Right lobe of liver (tissue), 4 donors: ENCODE measurements at regions not wholly inside any gene's neighbourhood (a gene's known extent, or its start where the extent isn't known, plus 50 kb on each side); places are given as distances from the start of the nearest gene placed in this dataset.

Experiments used
- POLR2A ChIP-seq: fragments of 450-650 bp; IDR thresholded peaks from one replicate; pipeline ENCODE4 v1.6.1; 2017; ENCODE audit warnings: antibody characterized with exemption, mild to moderate bottlenecking
- TF ChIP-seq, protein P1 (sequence below), 4 donors: fragments of 200-600 bp in 3 of 4; fragments of 450-650 bp in 1 of 4; IDR thresholded peaks; one replicate each; pipeline versions ENCODE4 v1.5.1 to v1.8.0; 2016 to 2022; ENCODE audit warnings: antibody characterized with exemption in 4 of 4, mild to moderate bottlenecking in 2 of 4
- donor health status: DM: no; HTN: no; CAD: no.
- donor health status: DM: no; HTN: no; CAD: no.
- donor health status: DM: no; HTN: yes; CAD: no.

DNA sequence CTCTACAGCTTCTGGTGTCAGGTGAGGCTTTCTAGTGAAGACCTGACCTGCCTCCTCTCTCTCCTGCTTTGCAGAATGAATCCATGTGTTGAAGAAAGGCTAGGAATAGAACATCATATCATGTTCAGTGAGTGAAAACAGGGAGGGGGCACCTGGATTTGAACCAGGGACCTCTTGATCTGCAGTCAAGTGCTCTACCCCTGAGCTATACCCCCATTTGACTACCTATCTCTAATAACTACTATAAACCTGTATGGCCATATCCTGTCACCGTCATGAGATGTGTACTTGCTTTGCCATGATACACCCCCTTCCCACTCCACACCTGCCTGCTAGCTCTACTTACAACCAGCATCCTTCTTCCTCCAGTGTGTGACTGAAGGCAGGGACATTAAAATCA, 91.3 kb upstream of the ZNF746 start:
- TF ChIP-seq POLR2A: no peak
- TF ChIP-seq, protein P1, sequence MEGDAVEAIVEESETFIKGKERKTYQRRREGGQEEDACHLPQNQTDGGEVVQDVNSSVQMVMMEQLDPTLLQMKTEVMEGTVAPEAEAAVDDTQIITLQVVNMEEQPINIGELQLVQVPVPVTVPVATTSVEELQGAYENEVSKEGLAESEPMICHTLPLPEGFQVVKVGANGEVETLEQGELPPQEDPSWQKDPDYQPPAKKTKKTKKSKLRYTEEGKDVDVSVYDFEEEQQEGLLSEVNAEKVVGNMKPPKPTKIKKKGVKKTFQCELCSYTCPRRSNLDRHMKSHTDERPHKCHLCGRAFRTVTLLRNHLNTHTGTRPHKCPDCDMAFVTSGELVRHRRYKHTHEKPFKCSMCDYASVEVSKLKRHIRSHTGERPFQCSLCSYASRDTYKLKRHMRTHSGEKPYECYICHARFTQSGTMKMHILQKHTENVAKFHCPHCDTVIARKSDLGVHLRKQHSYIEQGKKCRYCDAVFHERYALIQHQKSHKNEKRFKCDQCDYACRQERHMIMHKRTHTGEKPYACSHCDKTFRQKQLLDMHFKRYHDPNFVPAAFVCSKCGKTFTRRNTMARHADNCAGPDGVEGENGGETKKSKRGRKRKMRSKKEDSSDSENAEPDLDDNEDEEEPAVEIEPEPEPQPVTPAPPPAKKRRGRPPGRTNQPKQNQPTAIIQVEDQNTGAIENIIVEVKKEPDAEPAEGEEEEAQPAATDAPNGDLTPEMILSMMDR (IDR thresholded peaks at IDR 0.05): no peak
